NCI-H187 treated with DMSO at 0.1 percent for 48 hours (cell line): ENCODE measurements at regions not wholly inside any gene's neighbourhood (a gene's known extent, or its start where the extent isn't known, plus 50 kb on each side); places are given as distances from the start of the nearest gene placed in this dataset.
A peak's percentile ranks its signal among the peaks of the same experiment; 100 is the strongest.

Source experiments
- DNase-seq: peaks from one replicate; lab custom pipeline; 2025; lab: John Stamatoyannopoulos, UW

- DNase-seq: no peak
These were observed 671.3 kb upstream of the TBX3 start for GRCh38 chr12:115355301-115355700.

DNA sequence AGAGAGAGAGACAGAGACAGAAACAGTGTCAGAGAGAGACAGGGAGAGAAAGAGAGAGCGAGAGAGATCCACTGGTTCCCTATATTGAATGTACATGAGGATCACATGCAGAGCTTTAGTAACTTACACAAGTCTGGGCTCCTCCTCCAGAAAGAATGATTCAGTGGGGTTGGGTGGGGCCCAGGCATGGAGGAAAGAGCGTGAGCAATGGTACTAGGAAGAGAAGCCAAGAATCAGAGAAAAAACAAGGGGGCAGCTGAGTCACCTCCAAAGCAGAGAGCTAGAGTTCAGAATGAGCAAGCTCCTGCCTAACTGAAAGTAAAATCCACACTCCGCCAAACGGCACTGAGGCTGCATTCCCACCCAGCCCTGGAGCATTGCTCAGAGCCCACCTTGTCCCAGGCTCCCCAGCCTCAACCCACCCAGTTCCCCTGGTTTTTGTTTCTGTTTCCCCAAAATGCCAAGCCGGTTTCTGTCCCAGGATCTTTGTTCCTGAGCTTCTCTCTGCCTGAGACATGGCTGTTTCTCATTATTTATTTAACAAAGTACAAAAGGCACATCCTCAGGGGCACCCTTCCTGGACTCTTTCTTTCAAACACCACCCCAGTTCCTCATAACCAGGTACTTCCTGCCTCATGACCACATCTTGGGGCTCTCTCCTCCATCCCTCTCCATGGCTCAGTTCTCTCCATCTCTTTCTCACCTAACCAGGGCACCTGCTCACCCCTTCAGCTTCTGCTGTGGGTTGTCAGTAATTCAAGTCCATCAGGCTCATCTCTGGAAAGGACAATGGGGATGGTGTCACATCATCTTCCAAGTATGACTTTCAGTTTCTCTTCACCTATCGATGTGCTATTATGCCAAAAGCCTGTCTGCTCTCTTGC lies 670.3 kb upstream of the TBX3 start:
- no peak for DNase-seq

GRCh38 chr12:115353467-115353866 lies 669.5 kb upstream of the TBX3 start:
- no peak for DNase-seq

GRCh38 chr12:115351514-115352077 lies 667.6 kb upstream of the TBX3 start:
- no peak for DNase-seq

- peak; percentile 25 for DNase-seq
These were observed 665.7 kb upstream of the TBX3 start for GRCh38 chr12:115349711-115350110.

DNA sequence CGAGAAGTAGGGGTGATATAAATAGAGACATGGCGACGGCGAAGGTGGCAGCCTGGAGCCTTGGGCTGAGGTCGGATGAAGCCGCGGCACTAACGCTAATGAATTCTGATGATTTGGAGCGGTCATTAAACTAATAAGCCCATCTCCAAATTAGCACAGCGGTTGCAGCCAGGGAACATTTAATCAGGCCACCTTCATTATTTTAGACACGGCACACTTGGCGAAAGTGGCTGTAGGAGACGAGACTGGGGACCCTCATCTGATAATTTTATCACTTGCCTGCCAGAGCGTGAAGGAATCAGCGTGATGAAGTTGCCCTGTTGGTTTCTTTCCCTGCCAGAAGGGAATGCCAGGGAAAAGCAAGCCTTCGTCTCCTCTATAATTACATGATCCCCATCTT lies 664.3 kb upstream of the TBX3 start:
- DNase-seq: no peak

DNA sequence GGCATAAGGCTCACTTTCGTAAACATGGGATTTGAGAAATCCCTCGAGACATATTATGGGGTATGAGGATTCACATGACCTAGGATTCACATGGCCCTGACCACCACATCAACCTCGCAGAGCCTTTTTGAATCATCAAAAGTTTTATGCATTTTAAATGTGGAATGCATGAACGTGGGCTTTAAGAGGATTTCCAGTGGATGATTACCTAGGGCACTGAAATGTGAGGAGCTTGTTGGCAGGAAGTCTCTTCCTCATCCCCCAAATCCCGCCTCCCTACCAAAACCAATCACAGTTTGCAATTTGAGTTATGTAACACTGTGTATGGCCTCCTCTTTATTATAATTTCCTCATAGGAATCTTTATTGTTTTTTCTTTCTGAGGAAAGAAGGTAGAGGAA lies 659.6 kb upstream of the TBX3 start:
- DNase-seq: no peak

DNA sequence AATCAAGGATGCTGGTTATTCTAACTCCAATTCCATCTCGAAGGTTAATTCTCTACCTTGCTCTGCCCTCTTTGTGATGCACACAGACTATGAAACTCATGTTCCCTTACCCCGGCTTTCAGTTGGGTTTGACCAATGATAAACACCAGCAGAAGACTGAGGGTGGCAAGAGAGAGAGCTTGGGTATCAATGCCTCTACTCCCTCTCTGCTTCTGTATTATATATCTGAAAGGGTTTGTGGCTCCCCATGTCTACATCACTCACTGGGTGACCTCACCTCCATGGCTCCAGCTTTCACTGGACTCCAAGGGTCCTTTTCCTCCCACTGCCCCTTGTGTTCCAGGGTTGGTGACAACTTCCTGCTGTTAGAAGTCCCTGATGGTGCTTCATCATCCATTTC lies 659.0 kb upstream of the TBX3 start:
- no peak for DNase-seq

DNA sequence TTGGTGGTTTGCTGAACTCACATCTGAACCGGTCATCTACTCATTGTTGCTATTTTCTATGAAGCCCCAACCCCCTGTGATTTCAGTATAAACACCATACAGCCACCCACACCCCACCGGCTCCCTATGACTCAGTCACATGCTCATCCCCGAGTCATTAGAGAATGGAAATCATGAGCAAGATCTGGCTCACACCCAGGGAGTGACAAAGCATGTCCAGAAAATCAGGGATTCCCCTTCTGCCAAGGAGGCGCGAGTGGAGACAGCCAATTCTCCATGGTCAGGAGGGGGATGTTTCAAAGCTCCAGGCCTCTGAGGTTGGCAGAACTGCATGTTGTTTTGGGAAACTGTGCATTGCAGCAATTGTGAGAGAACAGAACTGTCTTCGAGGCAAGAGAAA lies 657.5 kb upstream of the TBX3 start:
- DNase-seq: no peak

- no peak for DNase-seq
These were observed 654.8 kb upstream of the TBX3 start for GRCh38 chr12:115338566-115339294.

DNA sequence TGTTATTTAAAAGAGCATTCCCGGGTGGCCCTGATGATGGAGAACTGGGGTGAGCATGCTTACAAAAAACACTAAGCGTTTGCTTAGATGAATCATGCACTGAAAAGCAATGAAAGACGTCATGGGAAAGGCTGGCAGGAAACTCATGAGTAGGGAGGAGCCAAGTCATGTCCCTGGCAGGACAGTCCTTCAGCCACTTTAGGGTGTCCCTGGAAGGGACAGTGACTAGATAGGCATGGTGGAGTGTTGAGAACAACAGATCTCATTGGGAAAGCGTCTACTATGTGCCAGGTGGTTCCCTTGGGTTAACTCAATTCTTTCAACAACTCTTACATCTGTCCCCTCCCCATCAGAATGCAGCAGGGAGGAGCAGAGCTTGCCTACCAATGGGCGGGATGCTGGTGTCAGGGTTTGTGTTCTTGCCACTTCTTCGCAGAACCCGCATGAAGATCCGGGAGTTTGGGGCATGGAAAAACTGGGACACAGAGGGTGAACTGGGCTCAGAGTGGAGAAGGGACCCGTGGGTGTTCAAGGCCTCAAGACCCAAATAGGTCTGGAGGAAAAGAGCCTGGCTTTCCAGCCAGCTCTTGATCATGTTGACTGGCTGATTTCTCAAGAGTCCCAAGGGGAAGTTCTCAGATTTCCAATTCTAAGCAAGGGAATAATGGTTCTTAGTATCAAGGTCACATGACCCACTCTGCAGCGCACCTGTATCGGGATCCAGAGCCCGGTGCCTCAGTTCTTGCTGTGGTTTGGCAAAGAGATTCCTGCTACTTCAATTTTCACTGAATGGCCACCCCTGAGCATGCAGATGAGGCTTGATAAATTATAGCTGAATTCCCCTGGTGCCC lies 653.9 kb upstream of the TBX3 start:
- DNase-seq: peak; percentile 93

GRCh38 chr12:115336506-115336905 lies 652.5 kb upstream of the TBX3 start:
- no peak for DNase-seq

GRCh38 chr12:115335594-115335993 lies 651.6 kb upstream of the TBX3 start:
- no peak for DNase-seq

DNA sequence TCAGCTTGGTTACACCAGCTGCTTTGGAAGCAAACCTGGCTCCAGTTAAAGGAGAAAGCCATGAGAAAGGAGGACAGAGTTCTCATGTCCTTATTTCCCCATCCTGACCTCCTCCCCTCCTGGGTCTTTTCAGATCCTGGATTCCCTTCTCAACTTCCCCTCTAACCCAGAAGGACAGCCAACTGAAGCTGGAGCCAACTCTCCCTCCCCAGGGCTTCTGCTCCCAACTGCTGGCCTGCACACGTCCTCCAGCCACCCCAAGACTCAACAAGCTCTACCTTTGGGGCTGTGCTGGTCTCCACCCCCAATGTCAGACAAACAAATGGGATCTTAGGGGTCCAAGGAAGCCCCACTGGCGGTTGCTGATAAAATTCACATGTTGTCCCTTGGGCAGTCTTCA lies 651.1 kb upstream of the TBX3 start:
- DNase-seq: no peak

DNA sequence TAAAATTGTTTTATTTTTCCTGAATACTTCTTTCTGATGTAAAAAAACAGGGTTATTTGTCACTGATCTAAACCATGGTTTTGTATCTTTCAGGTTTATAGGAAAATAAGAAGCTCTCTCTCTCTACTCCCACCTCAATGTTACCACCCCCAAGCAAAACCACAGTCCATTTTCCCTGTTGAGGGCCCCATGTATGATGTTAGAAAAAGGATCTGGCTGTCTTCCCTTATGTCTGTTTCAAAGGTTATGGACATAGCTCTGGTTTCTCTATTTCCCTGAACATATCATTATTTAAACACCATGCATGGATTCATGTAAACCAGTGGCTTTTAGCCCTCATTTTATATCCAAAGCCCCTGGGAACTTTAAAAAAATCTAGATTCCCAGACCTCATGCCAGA lies 649.0 kb upstream of the TBX3 start:
- DNase-seq: no peak

- DNase-seq: no peak
These were observed 641.9 kb upstream of the TBX3 start for GRCh38 chr12:115325858-115326257.

GRCh38 chr12:115324949-115325593 lies 641.1 kb upstream of the TBX3 start:
- no peak for DNase-seq

- DNase-seq: no peak
These were observed 639.4 kb upstream of the TBX3 start for GRCh38 chr12:115323223-115323905.

- no peak for DNase-seq
These were observed 638.3 kb upstream of the TBX3 start for GRCh38 chr12:115322275-115322674.

DNA sequence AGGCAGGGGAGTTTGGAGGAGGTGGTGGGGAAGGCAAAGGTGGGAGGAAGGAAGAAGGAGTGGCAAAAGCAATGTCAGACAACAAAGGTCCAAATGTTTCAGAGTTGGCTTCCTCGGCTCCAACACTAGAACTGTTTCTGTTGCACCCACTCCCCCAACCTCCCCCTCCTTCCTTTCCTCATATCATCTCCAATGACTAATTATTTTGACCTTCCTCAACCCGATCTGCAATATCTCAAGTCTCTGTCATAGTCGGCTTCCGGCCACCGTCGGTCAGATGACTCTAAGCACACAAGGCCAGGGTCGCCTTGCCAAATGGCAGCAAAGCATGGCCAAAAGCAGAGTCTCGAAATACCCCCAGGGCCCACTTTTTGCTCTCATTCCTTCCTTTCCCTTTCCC lies 637.0 kb upstream of the TBX3 start:
- no peak for DNase-seq

GRCh38 chr12:115320451-115320850 lies 636.5 kb upstream of the TBX3 start:
- no peak for DNase-seq
